ENCODE measurements at regions not wholly inside any gene's neighbourhood (a gene's known extent, or its start where the extent isn't known, plus 50 kb on each side); places are given as distances from the start of the nearest gene placed in this dataset.

- no peak for TF ChIP-seq CTCF (conservative IDR thresholded peaks at IDR 0.05; ENCODE audit: low read depth in 2 of 2)
- TF ChIP-seq EZH2 (IDR thresholded peaks at IDR 0.05; ENCODE audit: low read depth, unreplicated experiment) = no peak
- TF ChIP-seq REST (IDR thresholded peaks at IDR 0.05; ENCODE audit: unreplicated experiment) = no peak
- no peak for TF ChIP-seq POLR2AphosphoS5 (IDR thresholded peaks at IDR 0.05; ENCODE audit: low read depth)
- TF ChIP-seq EZH2phosphoT487 (IDR thresholded peaks at IDR 0.05; ENCODE audit: unreplicated experiment) = no peak
- no peak for TF ChIP-seq CREB1 (CRISPR knock-in tag; IDR thresholded peaks at IDR 0.05; ENCODE audit: low read depth)
These were observed 129.3 kb upstream of the CCDC68 start for GRCh38 chr18:55088561-55088960.
